Osteocyte (in vitro differentiated cells): ENCODE measurements at regions not wholly inside any gene's neighbourhood (a gene's known extent, or its start where the extent isn't known, plus 50 kb on each side); places are given as distances from the start of the nearest gene placed in this dataset.

Experiments
- DNase-seq: peaks from one replicate; pipeline ENCODE4 v3.0.0; 2021; ENCODE audit warnings: mixed read lengths; ENCODE audit not compliant: unreplicated experiment; ENCODE audit errors: extremely low spot score
- H3K27ac Mint-ChIP-seq: one replicate; pipeline ENCODE4 v1.8.0; 2021; ENCODE audit warnings: mild to moderate bottlenecking, mixed read lengths; ENCODE audit not compliant: unreplicated experiment
- H3K27me3 Mint-ChIP-seq: one replicate; pipeline ENCODE4 v1.8.0; 2021; ENCODE audit warnings: mixed read lengths; ENCODE audit not compliant: unreplicated experiment
- H3K36me3 Mint-ChIP-seq: one replicate; pipeline ENCODE4 v1.8.0; 2021; ENCODE audit warnings: mixed read lengths; ENCODE audit not compliant: unreplicated experiment
- H3K4me1 Mint-ChIP-seq: one replicate; pipeline ENCODE4 v1.8.0; 2021; ENCODE audit warnings: mixed read lengths; ENCODE audit not compliant: unreplicated experiment
- H3K4me3 Mint-ChIP-seq: one replicate; pipeline ENCODE4 v1.8.0; 2021; ENCODE audit warnings: mild to moderate bottlenecking, moderate library complexity, mixed read lengths; ENCODE audit not compliant: unreplicated experiment
- H3K9me3 Mint-ChIP-seq: one replicate; pipeline ENCODE4 v1.8.0; 2021; ENCODE audit warnings: mixed read lengths; ENCODE audit not compliant: unreplicated experiment
- CTCF ChIP-seq: fragments of 200-600 bp; sonication (generic); IDR thresholded peaks from 2 replicates; pipeline ENCODE4 v1.5.0; 2021; ENCODE audit warnings: antibody characterized with exemption, mild to moderate bottlenecking, moderate library complexity

GRCh38 chr5:38780945-38781344 is 64.9 kb upstream of the OSMR start:
- no peak overlapping the region for H3K27ac Mint-ChIP-seq
- H3K27me3 Mint-ChIP-seq, result peaks cover 16% of the 10 kb centered on the region
- H3K4me3 Mint-ChIP-seq, result no peak overlapping the region
- no peaks in the 10 kb centered on the region for H3K36me3 Mint-ChIP-seq
- TF ChIP-seq CTCF, result peak; percentile 22
- no peak for DNase-seq
- H3K9me3 Mint-ChIP-seq, result peaks cover 4% of the 10 kb centered on the region
- peaks cover 28% of the 10 kb centered on the region for H3K4me1 Mint-ChIP-seq

DNA sequence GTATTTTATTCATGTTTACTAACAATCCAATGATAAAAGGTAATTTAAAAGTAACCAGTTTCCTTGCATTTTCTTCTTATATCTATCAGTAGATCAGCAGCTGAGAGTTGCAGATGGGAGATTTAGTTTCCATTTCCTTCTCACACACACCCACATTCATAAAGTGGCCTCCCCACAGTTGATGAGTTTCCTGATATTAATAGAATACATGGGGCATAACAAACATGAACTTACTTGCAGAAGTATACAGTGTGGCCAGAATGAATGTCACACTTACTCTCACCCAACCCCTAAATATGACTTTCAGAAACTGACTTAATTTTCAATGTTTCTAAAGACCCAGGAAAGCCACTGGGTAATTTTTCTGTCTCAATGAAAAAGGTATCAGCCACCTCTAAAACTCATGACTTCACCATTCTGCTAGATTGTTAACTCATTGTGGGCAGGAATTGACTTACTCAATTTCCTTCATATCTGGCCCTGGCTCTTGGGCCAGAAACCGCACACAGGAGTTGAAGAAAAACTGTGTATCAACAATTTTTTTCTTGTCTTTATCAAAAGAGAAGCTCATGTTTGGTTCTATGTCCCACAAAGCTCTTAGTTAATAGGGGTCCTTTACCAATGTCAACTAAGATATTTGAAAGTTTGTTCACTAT is 63.5 kb upstream of the OSMR start:
- no peak for TF ChIP-seq CTCF
- Mint-ChIP-seq H3K4me3 (no peak overlapping the region), H3K36me3 (no peaks in the 10 kb centered on the region), H3K4me1 (peaks cover 26% of the 10 kb centered on the region), H3K27ac (peak overlapping the region; percentile 89), H3K9me3 (peaks cover 7% of the 10 kb centered on the region), H3K27me3 (peaks cover 3% of the 10 kb centered on the region)
- no peak for DNase-seq

GRCh38 chr5:38783011-38783561 is 62.7 kb upstream of the OSMR start:
- Mint-ChIP-seq H3K36me3 (no peaks in the 10 kb centered on the region), H3K27me3 (no peaks in the 10 kb centered on the region), H3K4me1 (peaks cover 26% of the 10 kb centered on the region), H3K4me3 (no peak overlapping the region), H3K27ac (peak overlapping the region; percentile 89), H3K9me3 (peaks cover 7% of the 10 kb centered on the region)
- TF ChIP-seq CTCF, result peak; percentile 44
- DNase-seq, result no peak

DNA sequence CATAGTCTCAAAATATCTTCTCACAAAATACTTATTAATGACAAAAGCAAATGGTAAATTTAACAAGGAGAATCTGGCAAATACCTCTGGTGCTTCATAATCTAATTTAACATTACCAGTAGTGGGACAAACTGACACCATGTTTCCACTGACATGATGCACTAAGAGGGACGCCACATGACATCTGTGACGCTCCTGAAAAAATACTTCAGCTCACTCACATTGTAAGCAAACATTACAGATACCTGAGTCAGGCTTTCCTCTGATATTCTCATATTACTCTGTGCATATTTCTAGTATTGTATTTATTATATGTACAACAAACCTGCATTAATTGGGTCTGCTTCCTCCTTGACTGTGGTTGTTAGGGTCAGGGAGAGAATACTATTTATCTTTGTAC is 56.7 kb upstream of the OSMR start:
- H3K9me3 Mint-ChIP-seq, result peaks cover 7% of the 10 kb centered on the region
- H3K4me1 Mint-ChIP-seq, result peaks cover 12% of the 10 kb centered on the region

More for the DNA sequence above, 56.7 kb upstream of the OSMR start:
- TF ChIP-seq CTCF, result no peak
- Mint-ChIP-seq H3K27me3 (peaks cover 10% of the 10 kb centered on the region), H3K4me3 (no peak overlapping the region), H3K27ac (no peak overlapping the region), H3K36me3 (no peaks in the 10 kb centered on the region)
- DNase-seq, result no peak
